HG03457 (cell line): ENCODE measurements at regions not wholly inside any gene's neighbourhood (a gene's known extent, or its start where the extent isn't known, plus 50 kb on each side); places are given as distances from the start of the nearest gene placed in this dataset.

Experiments
- ATAC-seq: cut with Tn5 transposase; IDR thresholded peaks from one replicate; pipeline ENCODE4 v1.9.1; 2021; ENCODE audit warnings: moderate number of reproducible peaks; ENCODE audit not compliant: unreplicated experiment

GRCh38 chr15:95511671-95512070 is 818.8 kb upstream of the NR2F2 start:
- no peak for ATAC-seq

- ATAC-seq, result no peak
These were observed 817.6 kb upstream of the NR2F2 start for GRCh38 chr15:95512906-95513305.

- ATAC-seq, result no peak
These were observed 810.6 kb upstream of the NR2F2 start for GRCh38 chr15:95519887-95520286.

- ATAC-seq, result no peak
These were observed 810.0 kb upstream of the NR2F2 start for GRCh38 chr15:95520511-95520910.

GRCh38 chr15:95520922-95521321 is 809.6 kb upstream of the NR2F2 start:
- ATAC-seq, result no peak

GRCh38 chr15:95522533-95522932 is 808.0 kb upstream of the NR2F2 start:
- no peak for ATAC-seq

- no peak for ATAC-seq
These were observed 801.6 kb upstream of the NR2F2 start for GRCh38 chr15:95528920-95529319.

- ATAC-seq, result no peak
These were observed 793.9 kb upstream of the NR2F2 start for GRCh38 chr15:95536638-95537037.

GRCh38 chr15:95538693-95539092 is 791.8 kb upstream of the NR2F2 start:
- ATAC-seq, result no peak

GRCh38 chr15:95541301-95541700 is 789.2 kb upstream of the NR2F2 start:
- ATAC-seq, result no peak

- no peak for ATAC-seq
These were observed 781.2 kb upstream of the NR2F2 start for GRCh38 chr15:95549168-95549738.

- ATAC-seq, result no peak
These were observed 779.8 kb upstream of the NR2F2 start for GRCh38 chr15:95550702-95551101.

- ATAC-seq, result no peak
These were observed 774.3 kb upstream of the NR2F2 start for GRCh38 chr15:95556225-95556624.

GRCh38 chr15:95556866-95557225 is 773.7 kb upstream of the NR2F2 start:
- no peak for ATAC-seq

- no peak for ATAC-seq
These were observed 773.1 kb upstream of the NR2F2 start for GRCh38 chr15:95557226-95558046.

- no peak for ATAC-seq
These were observed 772.4 kb upstream of the NR2F2 start for GRCh38 chr15:95558131-95558530.

- no peak for ATAC-seq
These were observed 771.6 kb upstream of the NR2F2 start for GRCh38 chr15:95558916-95559315.

- ATAC-seq, result no peak
These were observed 770.6 kb upstream of the NR2F2 start for GRCh38 chr15:95559875-95560394.

GRCh38 chr15:95561463-95561862 is 769.0 kb upstream of the NR2F2 start:
- no peak for ATAC-seq

GRCh38 chr15:95563634-95564033 is 766.9 kb upstream of the NR2F2 start:
- ATAC-seq, result no peak

- ATAC-seq, result no peak
These were observed 765.4 kb upstream of the NR2F2 start for GRCh38 chr15:95565016-95565600.

- no peak for ATAC-seq
These were observed 764.8 kb upstream of the NR2F2 start for GRCh38 chr15:95565690-95566089.
